ENCODE measurements at regions not wholly inside any gene's neighbourhood (a gene's known extent, or its start where the extent isn't known, plus 50 kb on each side); places are given as distances from the start of the nearest gene placed in this dataset.

DNA sequence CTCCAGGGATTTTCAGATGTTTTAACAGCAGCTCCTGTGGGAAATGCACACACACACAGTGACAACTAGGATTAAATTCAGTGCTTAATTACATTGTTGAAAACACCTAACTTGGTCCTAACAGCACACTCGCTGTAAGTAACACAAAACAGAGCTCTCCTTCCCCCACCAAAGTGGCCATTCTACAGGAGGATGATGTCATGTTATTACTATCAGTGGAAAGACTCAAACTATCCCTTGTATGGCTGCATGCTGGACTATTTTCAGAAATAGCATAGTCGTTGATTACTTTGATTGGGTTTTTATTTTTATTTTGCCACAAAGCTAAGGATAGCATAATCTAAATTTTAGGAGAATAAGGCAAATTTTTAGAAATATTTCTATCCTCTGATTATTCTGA is 406.3 kb downstream of the SPRY1 start:
- H3K27ac ChIP-seq (ENCODE audit: low read depth, low read length) = no peak overlapping the region
- Mint-ChIP-seq H3K27me3 (peaks cover 5 to 14% of the 10 kb centered on the region in 2 donors), H3K4me1 (no peaks in the 10 kb centered on the region), H3K4me3 (no peak overlapping the region), H3K36me3 (no peaks in the 10 kb centered on the region), H3K9me3 (peaks cover 6 to 18% (median 13%) of the 10 kb centered on the region in 5 donors), H3K27ac (no peak overlapping the region)
- H3K36me3 ChIP-seq (ENCODE audit: insufficient read depth, low read length) = no peaks in the 10 kb centered on the region
- no peaks in the 10 kb centered on the region for H3K4me1 ChIP-seq (ENCODE audit: insufficient read depth, low read length)
- POLR2A ChIA-PET = no interaction called here
- no peaks in the 10 kb centered on the region for H3K9me3 ChIP-seq (ENCODE audit: low read length)
- H3K27me3 ChIP-seq (ENCODE audit: insufficient read depth, low read length, poor library complexity, severe bottlenecking) = no peaks in the 10 kb centered on the region
- no peak for DNase-seq
- no peak overlapping the region for H3K4me3 ChIP-seq (ENCODE audit: low read length)
- CTCF ChIA-PET = no interaction called here

GRCh38 chr4:123804196-123804721 is 407.7 kb downstream of the SPRY1 start:
- Mint-ChIP-seq H3K4me1 (no peaks in the 10 kb centered on the region), H3K9me3 (peaks cover 2 to 7% (median 5%) of the 10 kb centered on the region in 5 donors), H3K27ac (no peak overlapping the region), H3K36me3 (no peaks in the 10 kb centered on the region), H3K4me3 (no peak overlapping the region), H3K27me3 (peaks cover 2 to 14% of the 10 kb centered on the region in 2 donors)
- ChIA-PET CTCF (no interaction called here), POLR2A (no interaction called here)
- Histone ChIP-seq H3K9me3 (ENCODE audit: low read length) (no peaks in the 10 kb centered on the region), H3K27ac (ENCODE audit: low read depth, low read length) (no peak overlapping the region), H3K36me3 (ENCODE audit: insufficient read depth, low read length) (no peaks in the 10 kb centered on the region), H3K4me1 (ENCODE audit: insufficient read depth, low read length) (no peaks in the 10 kb centered on the region), H3K27me3 (ENCODE audit: insufficient read depth, low read length, poor library complexity, severe bottlenecking) (no peaks in the 10 kb centered on the region), H3K4me3 (ENCODE audit: low read length) (no peak overlapping the region)
- no peak for DNase-seq

DNA sequence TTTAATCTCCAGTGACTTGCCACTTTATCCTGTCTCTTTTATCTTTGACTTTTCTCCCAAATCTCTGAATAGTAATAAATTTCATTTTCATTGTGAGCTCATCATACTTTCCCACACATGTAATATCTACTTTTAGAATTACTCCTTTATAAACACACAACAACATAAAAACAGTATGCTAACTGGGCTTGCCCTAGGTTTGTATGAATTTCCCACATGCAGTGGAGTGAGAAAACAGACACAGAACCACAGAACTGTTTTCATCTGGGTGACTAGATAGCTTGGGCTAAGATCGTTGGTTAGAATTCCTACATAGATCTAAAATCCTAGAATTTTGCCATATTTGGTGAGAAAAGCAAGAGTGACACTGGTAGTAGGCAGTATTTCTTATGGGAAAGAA is 409.5 kb downstream of the SPRY1 start:
- H3K4me1 Mint-ChIP-seq = no peaks in the 10 kb centered on the region
- Histone ChIP-seq H3K27ac (ENCODE audit: low read depth, low read length) (no peak overlapping the region), H3K4me1 (ENCODE audit: insufficient read depth, low read length) (no peaks in the 10 kb centered on the region), H3K27me3 (ENCODE audit: insufficient read depth, low read length, poor library complexity, severe bottlenecking) (no peaks in the 10 kb centered on the region), H3K4me3 (ENCODE audit: low read length) (no peak overlapping the region), H3K9me3 (ENCODE audit: low read length) (no peaks in the 10 kb centered on the region), H3K36me3 (ENCODE audit: insufficient read depth, low read length) (no peaks in the 10 kb centered on the region)
- DNase-seq = no peak
- peaks cover 2 to 14% of the 10 kb centered on the region in 2 donors for H3K27me3 Mint-ChIP-seq
- no peak overlapping the region for H3K27ac Mint-ChIP-seq
- ChIA-PET POLR2A (no interaction called here), CTCF (no interaction called here)
- H3K4me3 Mint-ChIP-seq = no peak overlapping the region
- H3K9me3 Mint-ChIP-seq = no peaks in the 10 kb centered on the region
- H3K36me3 Mint-ChIP-seq = no peaks in the 10 kb centered on the region

GRCh38 chr4:123807187-123807586 is 410.6 kb downstream of the SPRY1 start:
- CTCF ChIA-PET = no interaction called here
- peaks cover 0 to 2% (median 0%) of the 10 kb centered on the region in 5 donors for H3K9me3 Mint-ChIP-seq
- H3K4me3 Mint-ChIP-seq = no peak overlapping the region

DNA sequence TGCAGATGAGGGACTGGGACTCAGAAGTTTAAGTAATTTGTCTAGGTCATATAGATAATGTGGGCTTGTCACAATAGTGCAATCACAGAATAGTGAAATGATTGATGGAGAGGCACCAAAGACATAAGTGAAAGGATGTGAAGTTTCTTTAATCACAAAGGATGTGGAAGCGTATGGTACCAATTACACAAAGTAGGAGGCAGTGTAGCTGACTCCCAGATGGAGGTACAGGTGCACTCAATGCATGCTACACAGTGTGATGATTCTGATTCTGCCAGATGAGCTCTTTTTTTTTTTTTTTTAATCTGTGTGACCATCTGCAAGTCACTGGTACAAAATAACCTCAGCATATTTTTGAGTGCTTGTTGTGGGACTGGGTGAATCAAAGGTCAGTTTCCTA is 411.3 kb downstream of the SPRY1 start:
- peaks cover 2 to 5% of the 10 kb centered on the region in 2 donors for H3K27me3 Mint-ChIP-seq
- H3K27ac ChIP-seq (ENCODE audit: low read depth, low read length) = no peak overlapping the region
- peaks cover 0 to 2% (median 0%) of the 10 kb centered on the region in 5 donors for H3K9me3 Mint-ChIP-seq
- no peaks in the 10 kb centered on the region for H3K36me3 Mint-ChIP-seq
- no peak overlapping the region for H3K4me3 Mint-ChIP-seq
- H3K27ac Mint-ChIP-seq = no peak overlapping the region
- ChIA-PET CTCF (no interaction called here), POLR2A (no interaction called here)
- no peaks in the 10 kb centered on the region for H3K9me3 ChIP-seq (ENCODE audit: low read length)
- no peaks in the 10 kb centered on the region for H3K27me3 ChIP-seq (ENCODE audit: insufficient read depth, low read length, poor library complexity, severe bottlenecking)
- DNase-seq = no peak
- no peaks in the 10 kb centered on the region for H3K36me3 ChIP-seq (ENCODE audit: insufficient read depth, low read length)
- no peaks in the 10 kb centered on the region for H3K4me1 ChIP-seq (ENCODE audit: insufficient read depth, low read length)
- no peak overlapping the region for H3K4me3 ChIP-seq (ENCODE audit: low read length)
- H3K4me1 Mint-ChIP-seq = no peaks in the 10 kb centered on the region

More at GRCh38 chr4:123807187-123807586, 410.6 kb downstream of the SPRY1 start:
- Histone ChIP-seq H3K9me3 (ENCODE audit: low read length) (no peaks in the 10 kb centered on the region), H3K27me3 (ENCODE audit: insufficient read depth, low read length, poor library complexity, severe bottlenecking) (no peaks in the 10 kb centered on the region), H3K27ac (ENCODE audit: low read depth, low read length) (no peak overlapping the region), H3K4me3 (ENCODE audit: low read length) (no peak overlapping the region), H3K36me3 (ENCODE audit: insufficient read depth, low read length) (no peaks in the 10 kb centered on the region), H3K4me1 (ENCODE audit: insufficient read depth, low read length) (no peaks in the 10 kb centered on the region)
- H3K27me3 Mint-ChIP-seq = peaks cover 2 to 12% of the 10 kb centered on the region in 2 donors
- no peaks in the 10 kb centered on the region for H3K4me1 Mint-ChIP-seq
- POLR2A ChIA-PET = no interaction called here
- no peaks in the 10 kb centered on the region for H3K36me3 Mint-ChIP-seq
- DNase-seq = no peak
- no peak overlapping the region for H3K27ac Mint-ChIP-seq

DNA sequence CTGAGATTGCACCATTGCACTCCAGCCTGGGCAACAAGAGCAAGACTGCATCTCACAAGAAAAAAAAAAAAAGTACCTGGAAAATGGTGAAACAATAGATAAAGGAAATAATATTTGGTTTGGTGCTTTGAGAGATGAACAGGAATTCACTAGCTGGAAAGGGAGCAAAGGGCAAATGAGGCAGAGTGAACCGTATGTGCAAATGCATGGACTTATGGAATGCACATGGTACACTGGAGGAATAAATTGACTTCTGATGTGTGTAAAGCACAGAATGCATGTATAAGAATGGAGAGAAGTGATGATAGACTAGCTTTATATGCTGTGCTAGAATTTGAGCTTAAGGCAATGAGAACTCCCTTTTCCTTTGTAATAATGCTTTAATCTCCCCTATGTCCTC is 413.3 kb downstream of the SPRY1 start:
- no peaks in the 10 kb centered on the region for H3K36me3 ChIP-seq (ENCODE audit: insufficient read depth, low read length)
- ChIA-PET POLR2A (no interaction called here), CTCF (no interaction called here)
- no peaks in the 10 kb centered on the region for H3K27me3 ChIP-seq (ENCODE audit: insufficient read depth, low read length, poor library complexity, severe bottlenecking)
- Mint-ChIP-seq H3K4me1 (no peaks in the 10 kb centered on the region), H3K9me3 (peaks cover 0 to 2% (median 0%) of the 10 kb centered on the region in 5 donors), H3K4me3 (no peak overlapping the region), H3K27ac (no peak overlapping the region), H3K27me3 (peaks cover 0 to 2% of the 10 kb centered on the region in 2 donors), H3K36me3 (no peaks in the 10 kb centered on the region)
- H3K27ac ChIP-seq (ENCODE audit: low read depth, low read length) = no peak overlapping the region
- DNase-seq = no peak
- no peak overlapping the region for H3K4me3 ChIP-seq (ENCODE audit: low read length)
- H3K4me1 ChIP-seq (ENCODE audit: insufficient read depth, low read length) = no peaks in the 10 kb centered on the region
- H3K9me3 ChIP-seq (ENCODE audit: low read length) = no peaks in the 10 kb centered on the region

DNA sequence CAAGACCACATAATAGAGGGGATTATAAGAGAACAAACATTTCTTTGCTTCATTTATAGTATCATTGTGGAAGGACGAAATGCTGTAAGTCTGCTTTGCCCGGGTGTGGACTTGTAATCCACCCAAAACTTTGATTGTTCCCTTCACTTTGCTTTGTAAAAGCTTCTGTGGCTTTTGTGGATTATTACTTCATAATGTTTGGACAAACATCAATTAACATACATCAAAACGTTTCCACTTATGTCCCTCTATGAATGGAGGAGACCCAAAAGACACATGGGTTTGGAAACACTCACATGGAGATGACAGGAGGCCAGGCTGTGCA is 415.4 kb downstream of the SPRY1 start:
- H3K9me3 Mint-ChIP-seq = peaks cover 0 to 2% (median 0%) of the 10 kb centered on the region in 5 donors
- no peaks in the 10 kb centered on the region for H3K36me3 Mint-ChIP-seq
- no peaks in the 10 kb centered on the region for H3K27me3 ChIP-seq (ENCODE audit: insufficient read depth, low read length, poor library complexity, severe bottlenecking)
- no peaks in the 10 kb centered on the region for H3K36me3 ChIP-seq (ENCODE audit: insufficient read depth, low read length)
- no peaks in the 10 kb centered on the region for H3K4me1 Mint-ChIP-seq
- ChIA-PET POLR2A (no interaction called here), CTCF (no interaction called here)
- H3K4me1 ChIP-seq (ENCODE audit: insufficient read depth, low read length) = no peaks in the 10 kb centered on the region
- no peak overlapping the region for H3K27ac ChIP-seq (ENCODE audit: low read depth, low read length)
- no peak overlapping the region for H3K4me3 Mint-ChIP-seq
- H3K27ac Mint-ChIP-seq = peak overlapping the region in 1 of 8 donors; percentile 40
- H3K9me3 ChIP-seq (ENCODE audit: low read length) = no peaks in the 10 kb centered on the region
- peaks cover 0 to 2% of the 10 kb centered on the region in 2 donors for H3K27me3 Mint-ChIP-seq
- no peak overlapping the region for H3K4me3 ChIP-seq (ENCODE audit: low read length)
- DNase-seq = no peak

GRCh38 chr4:123813901-123814300 is 417.3 kb downstream of the SPRY1 start:
- POLR2A ChIA-PET = no interaction called here
- no peaks in the 10 kb centered on the region for H3K4me1 Mint-ChIP-seq
- H3K4me3 Mint-ChIP-seq = no peak overlapping the region
- CTCF ChIA-PET = no interaction called here
- no peak overlapping the region for H3K4me3 ChIP-seq (ENCODE audit: low read length)
- no peak overlapping the region for H3K27ac Mint-ChIP-seq
- H3K27me3 Mint-ChIP-seq = no peaks in the 10 kb centered on the region
- H3K36me3 Mint-ChIP-seq = no peaks in the 10 kb centered on the region
- H3K36me3 ChIP-seq (ENCODE audit: insufficient read depth, low read length) = no peaks in the 10 kb centered on the region
- no peaks in the 10 kb centered on the region for H3K27me3 ChIP-seq (ENCODE audit: insufficient read depth, low read length, poor library complexity, severe bottlenecking)
- H3K4me1 ChIP-seq (ENCODE audit: insufficient read depth, low read length) = no peaks in the 10 kb centered on the region
- DNase-seq = no peak
- H3K9me3 ChIP-seq (ENCODE audit: low read length) = no peaks in the 10 kb centered on the region
- peaks cover 0 to 4% (median 0%) of the 10 kb centered on the region in 5 donors for H3K9me3 Mint-ChIP-seq
- no peak overlapping the region for H3K27ac ChIP-seq (ENCODE audit: low read depth, low read length)

- Histone ChIP-seq H3K4me1 (ENCODE audit: insufficient read depth, low read length) (no peaks in the 10 kb centered on the region), H3K27me3 (ENCODE audit: insufficient read depth, low read length, poor library complexity, severe bottlenecking) (no peaks in the 10 kb centered on the region), H3K27ac (ENCODE audit: low read depth, low read length) (no peak overlapping the region), H3K9me3 (ENCODE audit: low read length) (no peaks in the 10 kb centered on the region), H3K4me3 (ENCODE audit: low read length) (no peak overlapping the region), H3K36me3 (ENCODE audit: insufficient read depth, low read length) (no peaks in the 10 kb centered on the region)
- Mint-ChIP-seq H3K27me3 (no peaks in the 10 kb centered on the region), H3K36me3 (no peaks in the 10 kb centered on the region), H3K4me1 (no peaks in the 10 kb centered on the region), H3K27ac (no peak overlapping the region), H3K4me3 (no peak overlapping the region), H3K9me3 (peaks cover 0 to 4% (median 0%) of the 10 kb centered on the region in 5 donors)
- ChIA-PET POLR2A (no interaction called here), CTCF (no interaction called here)
- no peak for DNase-seq
Observed at GRCh38 chr4:123816462-123816861, 419.9 kb downstream of the SPRY1 start.
